OCI-LY3 (cell line): ENCODE measurements at regions not wholly inside any gene's neighbourhood (a gene's known extent, or its start where the extent isn't known, plus 50 kb on each side); places are given as distances from the start of the nearest gene placed in this dataset.

ENCODE experiments used
- EZH2phosphoT487 ChIP-seq: fragments of 200-600 bp; shearing (Covaris generic); IDR thresholded peaks from 2 replicates; pipeline ENCODE4 v1.6.1; 2018; ENCODE audit warnings: antibody characterized with exemption, mixed run types, low read depth
- TF ChIP-seq, protein P1 (sequence below): fragments of 200-600, 300-600 bp; sonication (generic); IDR thresholded peaks from 2 replicates; pipeline ENCODE4 v1.5.1; 2014; ENCODE audit warnings: antibody characterized with exemption, low read length, low read depth

DNA sequence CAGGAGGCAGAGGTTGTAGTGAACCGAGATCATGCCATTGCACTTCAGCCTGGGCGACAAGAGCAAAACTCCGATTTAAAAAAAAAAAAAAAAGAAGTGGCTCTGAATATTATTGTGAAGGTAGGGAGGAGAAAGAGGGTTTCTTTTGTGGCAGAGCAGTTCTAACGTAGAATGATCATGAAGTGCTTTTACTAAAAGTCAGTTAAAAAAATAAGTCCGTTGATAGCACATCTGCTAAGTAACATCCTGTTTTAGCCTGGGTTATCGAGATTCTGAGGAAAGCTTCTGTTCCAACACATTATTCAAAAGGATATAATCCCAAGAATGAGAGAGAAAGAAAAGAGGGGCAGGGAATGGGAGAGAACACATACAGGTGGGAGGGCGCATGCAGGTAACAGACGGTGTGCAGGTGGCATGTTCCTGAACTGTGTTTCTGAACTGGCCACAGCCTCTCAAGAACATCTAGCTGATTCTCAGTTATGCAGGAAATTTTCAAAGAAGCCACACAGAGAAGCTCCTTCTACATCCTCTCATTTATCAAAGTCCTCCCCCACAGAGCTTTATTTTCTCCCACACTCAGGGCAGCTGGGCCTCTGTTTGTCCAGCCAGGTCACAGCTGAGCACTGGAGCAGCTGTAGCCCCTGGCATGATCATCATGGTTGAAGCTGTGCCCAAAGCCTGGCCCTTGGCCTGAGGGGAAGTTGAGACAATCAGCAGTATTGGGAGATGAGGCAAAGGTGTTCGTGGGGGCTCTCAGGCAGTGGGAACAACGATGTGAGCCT lies 342.3 kb downstream of the ZNF674 start:
- TF ChIP-seq, protein P1, sequence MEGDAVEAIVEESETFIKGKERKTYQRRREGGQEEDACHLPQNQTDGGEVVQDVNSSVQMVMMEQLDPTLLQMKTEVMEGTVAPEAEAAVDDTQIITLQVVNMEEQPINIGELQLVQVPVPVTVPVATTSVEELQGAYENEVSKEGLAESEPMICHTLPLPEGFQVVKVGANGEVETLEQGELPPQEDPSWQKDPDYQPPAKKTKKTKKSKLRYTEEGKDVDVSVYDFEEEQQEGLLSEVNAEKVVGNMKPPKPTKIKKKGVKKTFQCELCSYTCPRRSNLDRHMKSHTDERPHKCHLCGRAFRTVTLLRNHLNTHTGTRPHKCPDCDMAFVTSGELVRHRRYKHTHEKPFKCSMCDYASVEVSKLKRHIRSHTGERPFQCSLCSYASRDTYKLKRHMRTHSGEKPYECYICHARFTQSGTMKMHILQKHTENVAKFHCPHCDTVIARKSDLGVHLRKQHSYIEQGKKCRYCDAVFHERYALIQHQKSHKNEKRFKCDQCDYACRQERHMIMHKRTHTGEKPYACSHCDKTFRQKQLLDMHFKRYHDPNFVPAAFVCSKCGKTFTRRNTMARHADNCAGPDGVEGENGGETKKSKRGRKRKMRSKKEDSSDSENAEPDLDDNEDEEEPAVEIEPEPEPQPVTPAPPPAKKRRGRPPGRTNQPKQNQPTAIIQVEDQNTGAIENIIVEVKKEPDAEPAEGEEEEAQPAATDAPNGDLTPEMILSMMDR = no peak
- TF ChIP-seq EZH2phosphoT487 = no peak
